Effector memory CD4-positive, alpha-beta T cell (primary cell): ENCODE measurements at regions not wholly inside any gene's neighbourhood (a gene's known extent, or its start where the extent isn't known, plus 50 kb on each side); places are given as distances from the start of the nearest gene placed in this dataset.

Source experiments
- DNase-seq, 3 donors: peaks; one replicate each; pipeline ENCODE4 v3.0.0-alpha.2; 2020
- H3K27ac ChIP-seq: 2 replicates; pipeline ENCODE4 v1.7.0; 2013; ENCODE audit warnings: mild to moderate bottlenecking, low read length, moderate library complexity; ENCODE audit not compliant: insufficient read depth, poor library complexity, severe bottlenecking
- H3K27me3 ChIP-seq: replicated peaks from 2 replicates; pipeline ENCODE4 v1.7.0; 2013; ENCODE audit warnings: mild to moderate bottlenecking, low read length; ENCODE audit not compliant: insufficient read depth, control insufficient read depth, poor library complexity, severe bottlenecking
- H3K36me3 ChIP-seq: 2 replicates; pipeline ENCODE4 v1.7.0; 2013; ENCODE audit warnings: mild to moderate bottlenecking, low read length, moderate library complexity; ENCODE audit not compliant: control insufficient read depth, insufficient read depth
- H3K4me1 ChIP-seq: 2 replicates; pipeline ENCODE4 v1.7.0; 2013; ENCODE audit warnings: low read length, mild to moderate bottlenecking; ENCODE audit not compliant: control insufficient read depth, insufficient read depth, poor library complexity, severe bottlenecking
- H3K4me3 ChIP-seq: 2 replicates; pipeline ENCODE4 v1.7.0; 2013; ENCODE audit warnings: low read length, low read depth, mild to moderate bottlenecking; ENCODE audit not compliant: insufficient read depth, poor library complexity, severe bottlenecking
- H3K9me3 ChIP-seq: 2 replicates; pipeline ENCODE4 v1.7.0; 2013; ENCODE audit warnings: mild to moderate bottlenecking, low read length, moderate library complexity; ENCODE audit not compliant: control insufficient read depth

DNA sequence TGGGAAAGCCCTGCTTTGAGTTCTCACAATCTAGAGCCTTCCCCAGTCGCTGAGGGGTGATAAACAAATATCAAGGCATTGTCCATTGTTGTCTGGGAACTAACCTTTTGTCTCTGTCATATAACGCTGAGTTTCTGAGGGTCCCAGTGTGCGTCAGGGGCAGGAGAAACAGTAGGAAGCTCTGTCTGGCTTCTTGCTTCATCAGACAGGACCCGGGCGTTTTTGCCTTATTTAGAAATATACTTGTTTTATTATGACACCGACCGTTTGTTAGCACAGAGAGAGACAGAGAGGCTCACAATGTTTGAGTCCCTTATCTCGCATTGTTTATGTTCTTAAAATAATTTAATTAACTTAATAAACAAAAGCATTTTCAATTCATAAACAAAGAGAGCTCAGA is 204.9 kb upstream of the GAS1 start:
- no peaks in the 10 kb centered on the region for H3K4me1 ChIP-seq
- no peak for DNase-seq
- no peaks in the 10 kb centered on the region for H3K9me3 ChIP-seq
- no peaks in the 10 kb centered on the region for H3K27me3 ChIP-seq
- no peak overlapping the region for H3K4me3 ChIP-seq
- no peaks in the 10 kb centered on the region for H3K36me3 ChIP-seq
- no peak overlapping the region for H3K27ac ChIP-seq

DNA sequence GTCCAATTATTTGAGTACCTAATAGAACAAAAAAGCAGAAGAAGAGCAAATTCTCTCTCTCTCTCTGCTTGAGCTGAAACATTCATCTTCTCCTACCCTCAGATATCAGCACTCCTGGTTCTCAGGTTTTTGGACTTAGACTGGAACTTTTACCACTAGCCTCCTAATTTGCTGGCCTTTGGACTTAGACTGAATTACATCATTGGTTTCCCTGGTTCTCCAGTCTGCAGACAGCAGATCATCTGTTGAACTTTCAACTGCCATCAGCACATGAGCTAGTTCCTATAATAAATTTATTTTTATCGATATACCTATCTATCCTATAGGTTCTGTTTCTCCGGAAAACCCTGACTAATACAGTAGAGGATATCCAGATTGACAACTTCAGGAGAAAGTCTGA is 208.9 kb upstream of the GAS1 start:
- Histone ChIP-seq H3K4me3 (no peak overlapping the region), H3K9me3 (no peaks in the 10 kb centered on the region), H3K27ac (no peak overlapping the region), H3K36me3 (no peaks in the 10 kb centered on the region), H3K27me3 (no peaks in the 10 kb centered on the region), H3K4me1 (no peaks in the 10 kb centered on the region)
- DNase-seq: no peak

DNA sequence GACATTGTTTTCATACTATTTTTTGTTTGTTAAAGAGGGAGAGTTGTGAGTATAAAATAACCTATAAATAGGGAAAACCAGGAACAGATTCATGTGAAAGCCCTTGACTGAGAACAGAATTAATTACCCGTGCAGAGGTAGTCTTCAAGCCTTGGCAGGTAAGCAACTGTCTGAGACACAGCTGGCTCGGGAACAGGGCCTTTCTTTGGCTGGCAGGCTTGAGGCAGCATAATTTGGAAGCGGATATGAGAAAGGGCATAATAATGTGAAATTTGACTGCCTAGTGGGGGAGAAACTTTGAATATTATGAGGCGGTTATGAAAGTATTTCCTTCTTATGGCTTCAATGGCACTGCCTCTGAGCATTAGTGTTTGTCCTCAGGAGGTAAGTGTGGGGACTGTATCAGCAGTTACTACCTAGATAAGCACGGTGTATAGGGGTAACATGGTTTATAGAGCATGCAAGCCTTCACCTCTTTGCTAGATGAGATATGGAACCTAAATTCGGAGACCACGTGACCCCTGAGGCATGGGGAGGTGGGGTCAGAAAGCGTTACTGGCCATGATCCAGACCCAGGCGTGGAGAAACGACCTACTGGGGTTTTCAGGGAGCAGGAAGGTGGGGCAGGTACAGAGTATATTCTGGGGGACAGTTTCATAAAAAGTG is 210.2 kb upstream of the GAS1 start:
- Histone ChIP-seq H3K4me3 (no peak overlapping the region), H3K4me1 (no peaks in the 10 kb centered on the region), H3K27ac (no peak overlapping the region), H3K9me3 (no peaks in the 10 kb centered on the region), H3K36me3 (no peaks in the 10 kb centered on the region), H3K27me3 (no peaks in the 10 kb centered on the region)
- no peak for DNase-seq

DNA sequence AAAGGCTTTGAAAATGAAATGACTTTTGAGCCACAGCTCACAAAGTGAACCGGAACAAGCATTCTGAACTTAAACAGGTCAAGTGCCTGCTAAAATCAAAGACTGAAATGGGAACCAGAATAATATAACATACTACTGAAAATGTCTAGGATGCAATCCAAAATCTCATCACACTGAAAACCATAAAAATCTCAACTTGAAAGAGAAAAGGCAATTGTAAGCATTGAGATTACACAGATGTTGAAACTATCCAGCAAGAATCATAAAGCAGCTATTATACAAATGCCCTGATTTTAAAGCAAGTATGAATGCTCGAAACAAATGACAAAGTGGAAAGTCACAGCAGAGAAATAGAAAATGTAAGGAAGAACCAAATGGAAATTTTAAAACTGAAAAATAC is 211.5 kb upstream of the GAS1 start:
- Histone ChIP-seq H3K36me3 (no peaks in the 10 kb centered on the region), H3K27me3 (no peaks in the 10 kb centered on the region), H3K27ac (no peak overlapping the region), H3K4me1 (no peaks in the 10 kb centered on the region), H3K4me3 (no peak overlapping the region), H3K9me3 (no peaks in the 10 kb centered on the region)
- DNase-seq: no peak

DNA sequence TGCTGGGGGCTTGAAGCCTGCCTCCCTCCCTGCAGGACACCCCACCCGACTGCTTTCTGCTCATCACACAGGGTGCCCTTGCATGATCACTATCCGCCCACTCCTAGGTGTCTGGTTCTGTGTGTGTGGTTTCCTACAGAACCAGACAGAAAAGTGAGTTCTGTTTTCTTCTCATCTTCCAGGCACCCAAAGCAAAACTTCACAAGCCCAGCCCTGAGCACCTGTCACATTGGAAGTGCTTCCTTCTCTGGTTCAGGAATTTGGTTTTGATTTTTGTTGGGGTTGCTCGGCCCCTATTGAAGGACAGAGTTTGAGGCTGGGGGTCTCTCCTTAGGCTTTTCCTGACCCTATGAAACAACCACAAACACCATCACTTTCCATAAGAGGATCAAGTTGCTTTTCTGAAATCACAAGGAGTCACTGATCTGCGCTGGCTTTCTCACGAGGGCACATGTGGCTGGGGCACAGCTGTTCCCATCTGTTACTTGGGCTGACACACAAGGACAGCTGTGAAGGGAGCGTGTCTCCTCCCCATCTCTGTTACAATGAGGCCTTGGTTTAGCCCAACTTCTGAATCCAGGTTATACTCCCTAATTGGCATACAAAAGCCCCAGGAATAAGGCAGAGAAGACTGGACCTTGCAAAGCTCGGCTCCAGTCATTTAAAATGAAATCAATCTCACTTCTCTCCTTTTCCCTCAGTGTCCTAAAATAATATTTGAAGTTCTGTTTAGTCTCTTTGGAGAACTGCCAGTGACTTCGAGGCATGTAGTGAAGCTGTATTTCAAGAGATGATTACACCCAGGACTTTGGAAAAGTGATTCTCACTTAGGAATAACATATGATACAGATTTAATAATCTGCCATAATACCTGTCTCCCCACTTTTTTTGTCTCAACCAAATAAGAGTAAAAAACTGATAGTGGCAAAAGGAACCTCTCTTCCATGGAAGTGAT is 213.1 kb upstream of the GAS1 start:
- Histone ChIP-seq H3K4me1 (no peaks in the 10 kb centered on the region), H3K36me3 (no peaks in the 10 kb centered on the region), H3K9me3 (no peaks in the 10 kb centered on the region), H3K27ac (no peak overlapping the region), H3K27me3 (no peaks in the 10 kb centered on the region), H3K4me3 (no peak overlapping the region)
- no peak for DNase-seq

DNA sequence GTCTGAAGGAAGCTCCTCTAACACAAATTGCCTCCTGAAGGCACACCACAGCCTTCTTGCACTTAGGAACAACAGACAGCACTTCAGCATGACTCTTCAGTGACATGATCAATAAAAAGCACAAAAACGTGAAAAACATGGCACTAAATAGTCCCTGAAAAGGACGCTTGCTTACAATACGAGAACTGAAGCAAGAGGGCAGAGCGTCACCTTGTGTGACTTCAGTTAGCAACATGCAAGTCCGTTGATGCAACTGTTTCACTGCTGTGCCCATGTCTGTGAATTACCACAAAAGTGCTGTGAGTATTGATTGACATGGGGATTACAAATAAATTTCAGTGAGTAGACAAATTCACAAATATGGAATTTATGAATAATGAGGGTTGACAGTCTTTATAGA is 219.9 kb upstream of the GAS1 start:
- no peaks in the 10 kb centered on the region for H3K36me3 ChIP-seq

DNA sequence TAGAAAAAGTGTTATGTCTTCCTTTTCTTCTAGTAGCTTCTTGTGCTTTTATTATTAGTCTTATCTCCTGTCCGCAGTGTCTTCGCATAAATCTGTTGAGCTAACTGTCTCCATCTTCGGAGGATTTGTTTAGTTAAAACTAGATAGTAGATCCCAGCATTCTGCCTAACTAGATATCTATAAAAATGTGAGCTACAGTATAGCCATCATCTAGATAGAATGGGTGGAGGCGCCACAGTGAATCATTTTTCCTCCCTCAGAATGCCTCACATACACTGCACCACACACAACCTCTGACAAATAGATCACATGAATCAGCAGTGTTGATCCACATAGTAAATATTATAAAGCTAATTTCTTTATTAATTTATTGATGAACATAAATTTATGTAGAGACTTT is 220.3 kb upstream of the GAS1 start:
- Histone ChIP-seq H3K4me1 (no peaks in the 10 kb centered on the region), H3K4me3 (no peak overlapping the region), H3K9me3 (no peaks in the 10 kb centered on the region), H3K36me3 (no peaks in the 10 kb centered on the region), H3K27ac (no peak overlapping the region), H3K27me3 (no peaks in the 10 kb centered on the region)
- no peak for DNase-seq

More for the DNA sequence above, 219.9 kb upstream of the GAS1 start:
- no peak overlapping the region for H3K27ac ChIP-seq
- no peaks in the 10 kb centered on the region for H3K9me3 ChIP-seq
- H3K27me3 ChIP-seq: no peaks in the 10 kb centered on the region
- H3K4me3 ChIP-seq: no peak overlapping the region
- DNase-seq: no peak
- H3K4me1 ChIP-seq: no peaks in the 10 kb centered on the region

DNA sequence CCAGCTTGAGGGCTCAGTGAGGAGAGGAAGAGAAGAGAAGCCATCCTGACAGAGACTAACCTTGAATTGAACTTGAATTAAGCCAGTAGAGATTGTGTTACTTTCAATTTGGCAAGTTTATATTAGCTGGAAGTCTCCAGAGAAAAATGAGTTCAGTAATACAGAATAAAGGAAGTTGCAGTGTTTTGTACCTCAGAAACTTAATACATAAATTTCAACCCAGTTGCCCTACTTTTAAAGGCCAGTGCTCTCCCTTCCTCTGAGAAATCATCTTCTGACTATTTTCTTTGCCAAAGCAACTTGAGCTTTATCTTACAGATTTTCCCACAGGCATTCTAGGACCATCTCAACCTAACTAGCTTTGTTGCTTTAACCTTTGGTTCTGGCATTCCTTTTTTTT is 231.0 kb upstream of the GAS1 start:
- no peak overlapping the region for H3K27ac ChIP-seq
- DNase-seq: no peak
- no peaks in the 10 kb centered on the region for H3K27me3 ChIP-seq

DNA sequence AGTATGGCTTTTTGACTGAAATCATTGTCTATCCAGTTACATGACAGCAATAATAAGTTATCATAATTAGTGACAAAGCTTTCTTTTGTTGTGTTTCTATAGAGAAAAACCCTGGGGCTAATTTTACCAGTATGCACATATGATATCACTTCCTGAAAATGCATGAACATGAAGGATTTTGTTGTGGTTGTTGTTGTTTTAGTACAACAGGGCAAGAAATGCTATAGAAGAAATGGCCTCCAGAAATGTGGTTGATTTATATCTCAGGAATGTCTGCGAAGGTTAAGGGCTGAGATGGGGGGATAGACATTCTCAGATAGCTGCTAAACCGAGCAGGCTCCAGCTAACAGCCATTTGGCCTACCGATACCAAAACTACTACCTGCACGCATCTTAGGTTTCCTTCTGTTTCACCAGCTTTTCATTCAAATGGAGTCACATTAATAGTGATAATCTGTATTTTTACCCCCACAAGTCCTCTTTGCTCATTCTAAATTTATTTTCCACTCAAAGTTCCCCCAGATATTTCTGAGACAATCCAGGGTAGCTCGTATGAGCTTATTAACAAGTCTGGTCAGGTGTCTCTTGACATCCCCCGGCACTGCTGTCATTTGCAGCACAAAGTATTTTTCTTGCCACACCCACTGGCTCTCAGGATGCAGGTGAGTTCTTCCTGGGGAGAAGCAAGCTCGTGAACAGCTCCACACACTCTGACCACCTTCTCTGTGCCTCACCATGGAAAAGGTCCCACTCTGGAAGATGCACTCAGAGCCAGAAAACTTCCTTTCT is 232.4 kb upstream of the GAS1 start:
- H3K27ac ChIP-seq: no peak overlapping the region
- no peak overlapping the region for H3K4me3 ChIP-seq
- no peaks in the 10 kb centered on the region for H3K4me1 ChIP-seq
- no peaks in the 10 kb centered on the region for H3K36me3 ChIP-seq
- no peaks in the 10 kb centered on the region for H3K9me3 ChIP-seq
- DNase-seq: no peak
- H3K27me3 ChIP-seq: no peaks in the 10 kb centered on the region

More for the DNA sequence above, 231.0 kb upstream of the GAS1 start:
- Histone ChIP-seq H3K36me3 (no peaks in the 10 kb centered on the region), H3K4me3 (no peak overlapping the region), H3K4me1 (no peaks in the 10 kb centered on the region), H3K9me3 (no peaks in the 10 kb centered on the region)
